DOHH2 (cell line): ENCODE measurements at regions not wholly inside any gene's neighbourhood (a gene's known extent, or its start where the extent isn't known, plus 50 kb on each side); places are given as distances from the start of the nearest gene placed in this dataset.

Experiments used
- CTCF ChIP-seq: fragments of 200-600 bp; sonication (generic); IDR thresholded peaks from one replicate; pipeline ENCODE4 v1.5.1; 2014; ENCODE audit warnings: antibody characterized with exemption, mild to moderate bottlenecking, low read depth, low read length; ENCODE audit not compliant: poor library complexity, severe bottlenecking
- EZH2phosphoT487 ChIP-seq: fragments of 200-600 bp; sonication (generic); IDR thresholded peaks from 2 replicates; pipeline ENCODE4 v1.6.1; 2017; ENCODE audit warnings: borderline replicate concordance, mild to moderate bottlenecking, antibody characterized with exemption, low read length, moderate library complexity, mixed read lengths

DNA sequence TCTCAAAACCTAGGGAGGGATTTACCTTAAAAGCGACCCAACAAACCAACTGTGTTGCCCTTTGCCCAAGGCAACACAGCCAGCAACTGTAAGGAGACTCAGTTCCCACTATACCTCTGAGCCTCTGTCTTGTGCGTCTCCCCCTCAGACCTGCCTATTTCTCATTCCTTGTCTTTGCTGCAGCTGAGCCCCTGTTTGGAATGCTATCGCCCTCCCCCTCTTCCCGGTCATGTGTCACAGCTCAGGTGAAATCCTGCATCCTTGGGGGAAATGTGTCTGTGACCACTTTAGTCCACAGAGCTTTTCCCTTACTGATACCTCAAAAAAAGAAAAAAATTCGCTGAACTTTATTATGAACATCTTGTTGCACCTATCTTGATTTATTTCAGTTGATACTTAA lies 52.0 kb upstream of the LRIG1 start:
- TF ChIP-seq CTCF (no peak), EZH2phosphoT487 (no peak)
